ENCODE measurements at regions not wholly inside any gene's neighbourhood (a gene's known extent, or its start where the extent isn't known, plus 50 kb on each side); places are given as distances from the start of the nearest gene placed in this dataset.

DNA sequence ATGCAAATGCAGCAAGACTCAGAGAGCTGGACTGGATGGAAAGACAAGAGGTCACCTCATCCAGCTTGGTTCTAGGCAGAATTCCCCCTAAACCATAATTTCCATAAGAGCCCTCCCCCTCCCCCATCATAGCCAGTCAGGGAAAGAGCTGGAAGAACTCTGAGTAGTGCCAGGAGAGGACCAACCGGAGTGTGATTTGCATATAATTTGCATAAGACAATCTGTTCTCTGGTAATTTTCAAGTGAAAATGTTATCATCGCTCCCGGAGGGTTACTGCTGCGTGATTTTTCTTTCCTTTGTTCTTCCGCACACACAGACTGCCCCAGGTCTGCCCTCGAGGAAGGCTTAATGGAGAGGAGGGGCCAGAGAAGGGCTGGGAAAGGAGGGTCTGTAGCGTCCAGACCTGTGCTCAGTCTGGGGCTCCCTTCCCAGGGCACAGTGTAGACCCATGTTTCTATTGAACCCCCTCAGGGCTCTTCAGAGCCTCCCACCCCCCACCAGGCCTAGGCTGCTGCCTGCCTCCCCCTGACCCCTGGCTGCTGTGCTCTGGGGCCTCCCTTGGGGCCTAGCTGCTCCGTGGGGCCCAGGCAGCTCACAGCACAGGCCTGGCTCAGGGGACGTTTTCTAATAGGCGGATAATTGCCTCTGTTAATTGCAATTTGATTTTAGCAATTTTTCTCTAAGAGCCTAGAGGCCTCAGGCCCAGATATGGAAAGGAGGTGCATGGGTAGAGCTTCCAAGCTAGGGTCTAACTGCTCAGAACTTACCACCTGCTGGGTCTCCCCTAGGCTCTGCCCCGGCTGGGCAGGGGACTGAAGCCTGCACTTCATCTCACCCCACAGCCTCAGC, 90.4 kb upstream of the PJA1 start:
- H3K4me3 ChIP-seq (ENCODE audit: low read depth, low read length): no peak overlapping the region
- TF ChIP-seq, protein P1, sequence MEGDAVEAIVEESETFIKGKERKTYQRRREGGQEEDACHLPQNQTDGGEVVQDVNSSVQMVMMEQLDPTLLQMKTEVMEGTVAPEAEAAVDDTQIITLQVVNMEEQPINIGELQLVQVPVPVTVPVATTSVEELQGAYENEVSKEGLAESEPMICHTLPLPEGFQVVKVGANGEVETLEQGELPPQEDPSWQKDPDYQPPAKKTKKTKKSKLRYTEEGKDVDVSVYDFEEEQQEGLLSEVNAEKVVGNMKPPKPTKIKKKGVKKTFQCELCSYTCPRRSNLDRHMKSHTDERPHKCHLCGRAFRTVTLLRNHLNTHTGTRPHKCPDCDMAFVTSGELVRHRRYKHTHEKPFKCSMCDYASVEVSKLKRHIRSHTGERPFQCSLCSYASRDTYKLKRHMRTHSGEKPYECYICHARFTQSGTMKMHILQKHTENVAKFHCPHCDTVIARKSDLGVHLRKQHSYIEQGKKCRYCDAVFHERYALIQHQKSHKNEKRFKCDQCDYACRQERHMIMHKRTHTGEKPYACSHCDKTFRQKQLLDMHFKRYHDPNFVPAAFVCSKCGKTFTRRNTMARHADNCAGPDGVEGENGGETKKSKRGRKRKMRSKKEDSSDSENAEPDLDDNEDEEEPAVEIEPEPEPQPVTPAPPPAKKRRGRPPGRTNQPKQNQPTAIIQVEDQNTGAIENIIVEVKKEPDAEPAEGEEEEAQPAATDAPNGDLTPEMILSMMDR (IDR thresholded peaks at IDR 0.05; ENCODE audit: insufficient read depth, low read length, missing control alignments): no peak
- CTCF ChIA-PET: no interaction called here
- DNase-seq (ENCODE audit: low read depth, low spot score): no peak
- POLR2A ChIA-PET: no interaction called here

DNA sequence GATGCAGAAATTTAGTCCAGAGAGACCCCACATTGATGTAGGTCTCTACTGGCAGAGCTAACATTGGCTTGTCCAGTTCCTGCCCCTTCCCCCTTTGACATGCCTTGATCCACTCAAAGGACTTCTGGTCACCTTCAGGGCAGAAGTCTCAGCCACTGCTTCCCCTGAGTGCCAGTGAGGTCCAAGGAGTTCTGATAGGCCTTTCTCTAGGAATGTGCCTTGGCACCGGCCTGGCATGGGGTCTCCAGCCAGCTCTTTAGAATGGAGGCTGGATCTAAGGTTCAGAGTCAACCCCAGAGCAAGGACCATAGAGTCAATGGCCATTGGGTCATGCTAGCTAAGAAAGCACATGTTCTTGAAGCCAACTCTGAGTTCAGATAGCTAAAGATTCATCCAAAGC, 88.6 kb upstream of the PJA1 start:
- DNase-seq (ENCODE audit: low read depth, low spot score): no peak
- ChIA-PET CTCF (no interaction called here), POLR2A (no interaction called here)
- TF ChIP-seq, protein P1 (IDR thresholded peaks at IDR 0.05; ENCODE audit: insufficient read depth, low read length, missing control alignments): no peak
- no peak overlapping the region for H3K4me3 ChIP-seq (ENCODE audit: low read depth, low read length)

GRCh38 chrX:69243276-69243675, 78.0 kb upstream of the PJA1 start:
- H3K4me3 ChIP-seq (ENCODE audit: low read depth, low read length): no peak overlapping the region
- ChIA-PET POLR2A (no interaction called here), CTCF (no interaction called here)
- DNase-seq (ENCODE audit: low read depth, low spot score): no peak
- TF ChIP-seq, protein P1 (IDR thresholded peaks at IDR 0.05; ENCODE audit: insufficient read depth, low read length, missing control alignments): no peak

GRCh38 chrX:69238887-69239231, 73.6 kb upstream of the PJA1 start:
- POLR2A ChIA-PET: no interaction called here
- H3K4me3 ChIP-seq (ENCODE audit: low read depth, low read length): no peak overlapping the region
- CTCF ChIA-PET: interaction anchor here (0.9 kb wide), 1 partner anchor 148 kb away, joined by 3 read pairs; no protein-coding TSS in a partner anchor
- TF ChIP-seq, protein P1 (IDR thresholded peaks at IDR 0.05; ENCODE audit: insufficient read depth, low read length, missing control alignments): no peak
- DNase-seq (ENCODE audit: low read depth, low spot score): no peak

DNA sequence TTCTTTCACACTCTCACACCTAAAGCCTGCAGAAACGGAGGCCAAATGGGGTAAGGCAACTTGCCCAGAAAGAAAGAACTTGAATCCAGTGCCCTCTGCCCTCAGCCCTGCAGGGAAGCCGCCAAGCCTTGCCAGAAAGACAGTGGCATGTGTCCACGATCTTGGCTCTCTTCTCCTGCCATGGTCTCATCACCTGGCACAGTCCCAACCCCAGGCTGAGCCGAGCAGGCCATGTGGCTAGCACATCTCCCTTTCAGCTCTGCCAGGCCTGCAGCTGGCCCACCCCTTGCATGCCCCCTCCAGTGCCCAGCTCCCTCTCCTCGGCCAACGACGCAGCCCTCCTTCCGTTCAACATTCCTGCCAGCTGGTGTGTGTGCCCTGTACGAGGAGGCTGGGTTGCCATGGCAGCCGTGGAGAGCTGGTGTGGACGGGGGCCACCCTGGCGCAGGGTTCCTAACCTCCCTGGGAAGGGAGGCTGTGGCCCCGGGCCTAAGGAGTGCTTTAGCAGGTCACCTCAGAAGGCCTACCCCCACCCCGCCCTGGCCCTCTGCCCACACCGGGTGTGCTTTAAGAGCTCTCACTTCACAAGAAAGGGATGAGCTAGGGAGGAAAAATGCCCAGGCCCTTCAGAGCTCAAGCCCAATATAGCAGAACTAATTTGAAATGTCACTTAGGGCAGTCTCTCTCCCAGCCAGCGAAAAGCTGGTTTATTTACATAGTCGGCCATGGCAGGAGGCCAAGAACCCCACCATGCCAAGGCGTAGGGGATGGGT, 73.0 kb upstream of the PJA1 start:
- DNase-seq (ENCODE audit: low read depth, low spot score): no peak
- TF ChIP-seq, protein P1 (IDR thresholded peaks at IDR 0.05; ENCODE audit: insufficient read depth, low read length, missing control alignments): no peak
- H3K4me3 ChIP-seq (ENCODE audit: low read depth, low read length): no peak overlapping the region
- CTCF ChIA-PET: no interaction called here
- POLR2A ChIA-PET: no interaction called here

DNA sequence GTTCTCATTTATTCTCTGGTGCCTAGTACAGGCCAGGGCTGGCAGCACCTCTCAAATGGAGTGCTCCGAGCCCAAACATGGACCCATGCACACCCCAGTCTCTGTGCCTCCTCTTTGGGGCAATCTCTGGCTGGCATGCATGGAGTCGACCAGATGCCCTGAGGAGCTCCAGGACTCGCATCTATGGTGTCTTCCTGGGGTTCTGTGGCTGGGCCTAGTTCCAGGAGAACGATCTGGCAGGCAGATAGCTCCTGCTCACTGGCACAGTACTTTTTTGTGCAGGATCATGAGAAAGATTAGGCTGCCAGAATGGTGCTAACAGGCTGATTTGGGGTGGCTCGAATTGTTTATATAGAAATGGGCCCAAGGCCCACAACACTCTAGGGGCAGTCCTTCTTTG, 72.0 kb upstream of the PJA1 start:
- H3K4me3 ChIP-seq (ENCODE audit: low read depth, low read length): no peak overlapping the region
- TF ChIP-seq, protein P1 (IDR thresholded peaks at IDR 0.05; ENCODE audit: insufficient read depth, low read length, missing control alignments): no peak
- ChIA-PET POLR2A (no interaction called here), CTCF (interaction anchor here (0.7 kb wide), 1 partner anchor 15 kb away, joined by 3 read pairs; no protein-coding TSS in a partner anchor)
- DNase-seq (ENCODE audit: low read depth, low spot score): no peak
